ENCODE measurements at regions not wholly inside any gene's neighbourhood (a gene's known extent, or its start where the extent isn't known, plus 50 kb on each side); places are given as distances from the start of the nearest gene placed in this dataset.

DNA sequence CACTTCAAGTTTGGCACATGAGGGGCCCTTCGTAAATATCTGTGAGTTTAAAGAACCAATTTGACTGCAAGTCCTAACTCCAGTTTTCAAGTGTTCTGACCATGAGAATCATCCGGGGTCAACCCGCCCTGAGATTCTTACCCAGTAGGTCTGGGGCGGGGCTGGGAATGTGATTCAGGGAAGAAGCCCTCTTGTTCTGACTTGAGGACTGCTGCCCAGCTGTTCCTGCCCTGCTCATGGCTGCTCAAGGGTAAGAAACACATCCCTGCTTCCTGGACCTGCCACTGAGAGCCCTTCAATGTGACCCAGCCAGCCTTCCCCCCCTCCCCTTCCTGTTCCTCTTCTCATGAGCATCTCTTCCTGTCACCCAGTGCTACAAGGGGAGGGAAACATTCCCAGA is 92.7 kb upstream of the PGRMC2 start:
- Histone ChIP-seq H3K4me3 (ENCODE audit: low read length) (no peak overlapping the region), H3K27ac (ENCODE audit: low read length) (no peak overlapping the region), H3K36me3 (ENCODE audit: control insufficient read depth, insufficient read depth, low read length) (no peaks in the 10 kb centered on the region), H3K27me3 (ENCODE audit: control insufficient read depth, insufficient read depth, low read length) (no peaks in the 10 kb centered on the region), H3K4me1 (ENCODE audit: control insufficient read depth, insufficient read depth, low read length) (no peaks in the 10 kb centered on the region), H3K9me3 (ENCODE audit: control insufficient read depth, insufficient read depth, low read length) (peaks cover 3% of the 10 kb centered on the region)
- H3K9me3 Mint-ChIP-seq: peaks cover 4 to 5% of the 10 kb centered on the region in 2 donors
- no peak overlapping the region for H3K27ac Mint-ChIP-seq
- TF ChIP-seq, protein P1, sequence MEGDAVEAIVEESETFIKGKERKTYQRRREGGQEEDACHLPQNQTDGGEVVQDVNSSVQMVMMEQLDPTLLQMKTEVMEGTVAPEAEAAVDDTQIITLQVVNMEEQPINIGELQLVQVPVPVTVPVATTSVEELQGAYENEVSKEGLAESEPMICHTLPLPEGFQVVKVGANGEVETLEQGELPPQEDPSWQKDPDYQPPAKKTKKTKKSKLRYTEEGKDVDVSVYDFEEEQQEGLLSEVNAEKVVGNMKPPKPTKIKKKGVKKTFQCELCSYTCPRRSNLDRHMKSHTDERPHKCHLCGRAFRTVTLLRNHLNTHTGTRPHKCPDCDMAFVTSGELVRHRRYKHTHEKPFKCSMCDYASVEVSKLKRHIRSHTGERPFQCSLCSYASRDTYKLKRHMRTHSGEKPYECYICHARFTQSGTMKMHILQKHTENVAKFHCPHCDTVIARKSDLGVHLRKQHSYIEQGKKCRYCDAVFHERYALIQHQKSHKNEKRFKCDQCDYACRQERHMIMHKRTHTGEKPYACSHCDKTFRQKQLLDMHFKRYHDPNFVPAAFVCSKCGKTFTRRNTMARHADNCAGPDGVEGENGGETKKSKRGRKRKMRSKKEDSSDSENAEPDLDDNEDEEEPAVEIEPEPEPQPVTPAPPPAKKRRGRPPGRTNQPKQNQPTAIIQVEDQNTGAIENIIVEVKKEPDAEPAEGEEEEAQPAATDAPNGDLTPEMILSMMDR (IDR thresholded peaks at IDR 0.05): no peak
- 93% methylated on average over 4 of the region's 4 CpGs for WGBS (ENCODE audit: insufficient coverage)
- no peaks in the 10 kb centered on the region for H3K4me1 Mint-ChIP-seq
- peaks cover 0 to 2% of the 10 kb centered on the region in 2 donors for H3K27me3 Mint-ChIP-seq (ENCODE audit: low read depth in 2 of 2)
- ATAC-seq: no peak
- no peak overlapping the region for H3K4me3 Mint-ChIP-seq
- no peaks in the 10 kb centered on the region for H3K36me3 Mint-ChIP-seq
- intact Hi-C loops (cut with micrococcal nuclease): no loop called here
- DNase-seq: no peak

DNA sequence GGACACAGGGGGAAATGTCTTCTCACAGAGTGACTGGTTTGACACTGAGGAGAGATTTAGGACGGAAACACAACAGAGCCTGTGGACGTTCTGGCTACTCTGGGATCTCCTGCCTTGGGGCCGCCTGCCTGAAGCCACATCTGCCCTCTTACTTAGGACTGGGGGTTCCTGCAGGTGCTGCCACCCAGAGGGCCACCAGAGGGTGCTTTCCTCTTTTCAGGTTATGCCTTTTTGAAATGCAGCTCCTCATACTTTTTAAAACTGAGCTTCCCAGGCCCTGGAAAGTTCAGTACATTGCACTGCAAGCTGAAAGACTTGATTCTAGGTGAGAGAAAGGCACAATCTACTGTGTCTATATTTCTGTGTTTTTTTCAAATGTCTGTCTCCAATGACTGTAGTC is 92.2 kb upstream of the PGRMC2 start:
- Mint-ChIP-seq H3K9me3 (peaks cover 4 to 5% of the 10 kb centered on the region in 2 donors), H3K27ac (no peak overlapping the region), H3K4me1 (no peaks in the 10 kb centered on the region), H3K27me3 (ENCODE audit: low read depth in 2 of 2) (peaks cover 0 to 2% of the 10 kb centered on the region in 2 donors), H3K4me3 (no peak overlapping the region), H3K36me3 (no peaks in the 10 kb centered on the region)
- H3K4me1 ChIP-seq (ENCODE audit: control insufficient read depth, insufficient read depth, low read length): no peaks in the 10 kb centered on the region
- no peak overlapping the region for H3K27ac ChIP-seq (ENCODE audit: low read length)
- TF ChIP-seq, protein P1 (IDR thresholded peaks at IDR 0.05): no peak
- peaks cover 3% of the 10 kb centered on the region for H3K9me3 ChIP-seq (ENCODE audit: control insufficient read depth, insufficient read depth, low read length)
- no peaks in the 10 kb centered on the region for H3K36me3 ChIP-seq (ENCODE audit: control insufficient read depth, insufficient read depth, low read length)
- WGBS (ENCODE audit: insufficient coverage): 81% methylated on average over 3 of the region's 3 CpGs
- H3K4me3 ChIP-seq (ENCODE audit: low read length): no peak overlapping the region
- intact Hi-C loops (cut with micrococcal nuclease): no loop called here
- ATAC-seq (no peak), DNase-seq (peak in 1 of 2 donors; percentile 6)
- no peaks in the 10 kb centered on the region for H3K27me3 ChIP-seq (ENCODE audit: control insufficient read depth, insufficient read depth, low read length)

DNA sequence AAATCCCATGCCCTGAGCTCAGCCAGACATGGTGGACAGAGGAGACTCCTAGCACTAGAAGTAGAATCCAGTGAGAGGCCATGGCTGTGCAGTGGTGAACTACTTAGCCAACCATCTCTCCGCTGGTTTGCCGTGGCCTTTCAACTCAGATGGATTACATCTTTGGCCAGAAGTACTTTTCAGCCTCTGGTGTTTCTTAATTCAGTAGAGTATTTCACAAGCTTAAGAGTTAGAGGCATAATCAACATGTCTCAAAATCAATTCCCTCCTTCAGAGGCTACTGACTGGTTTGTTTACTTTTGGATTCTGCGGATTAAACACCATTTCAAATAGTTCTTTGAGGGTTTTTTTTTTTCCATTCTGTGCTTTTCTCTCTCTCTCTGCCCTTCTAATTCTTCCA is 91.1 kb upstream of the PGRMC2 start:
- ATAC-seq (no peak), DNase-seq (no peak)
- H3K27me3 Mint-ChIP-seq (ENCODE audit: low read depth in 2 of 2): peaks cover 0 to 2% of the 10 kb centered on the region in 2 donors
- H3K4me1 Mint-ChIP-seq: no peaks in the 10 kb centered on the region
- intact Hi-C loops (cut with micrococcal nuclease): no loop called here
- Histone ChIP-seq H3K9me3 (ENCODE audit: control insufficient read depth, insufficient read depth, low read length) (peaks cover 3% of the 10 kb centered on the region), H3K4me3 (ENCODE audit: low read length) (no peak overlapping the region), H3K27me3 (ENCODE audit: control insufficient read depth, insufficient read depth, low read length) (no peaks in the 10 kb centered on the region), H3K36me3 (ENCODE audit: control insufficient read depth, insufficient read depth, low read length) (no peaks in the 10 kb centered on the region), H3K4me1 (ENCODE audit: control insufficient read depth, insufficient read depth, low read length) (no peaks in the 10 kb centered on the region), H3K27ac (ENCODE audit: low read length) (no peak overlapping the region)
- H3K36me3 Mint-ChIP-seq: no peaks in the 10 kb centered on the region
- no peak overlapping the region for H3K4me3 Mint-ChIP-seq
- no peak overlapping the region for H3K27ac Mint-ChIP-seq
- TF ChIP-seq, protein P1 (IDR thresholded peaks at IDR 0.05): no peak
- WGBS (ENCODE audit: insufficient coverage): 90% methylated on average over 2 of the region's 3 CpGs
- H3K9me3 Mint-ChIP-seq: peaks cover 4 to 5% of the 10 kb centered on the region in 2 donors

DNA sequence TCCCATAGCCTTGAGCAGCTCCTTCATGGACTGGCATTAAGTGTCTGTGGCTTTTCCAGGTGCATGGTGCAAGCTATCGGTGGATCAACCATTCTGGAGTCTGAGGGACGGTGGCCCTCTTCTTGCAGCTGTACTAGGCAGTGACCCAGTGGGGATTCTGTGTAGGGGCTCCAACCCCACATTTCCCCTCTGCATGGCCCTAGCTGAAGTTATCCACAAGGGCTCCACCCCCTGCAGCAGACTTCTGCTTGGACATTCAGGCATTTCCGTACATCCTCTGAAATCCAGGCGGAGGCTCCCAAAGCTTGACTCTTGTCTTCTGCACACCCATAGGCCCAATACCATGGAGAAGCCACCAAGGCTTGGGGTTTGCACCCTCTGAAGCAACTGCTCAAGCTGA is 89.3 kb upstream of the PGRMC2 start:
- H3K4me1 ChIP-seq (ENCODE audit: control insufficient read depth, insufficient read depth, low read length): no peaks in the 10 kb centered on the region
- WGBS (ENCODE audit: insufficient coverage): 94% methylated on average over 4 of the region's 4 CpGs
- H3K27me3 Mint-ChIP-seq (ENCODE audit: low read depth in 2 of 2): peaks cover 0 to 2% of the 10 kb centered on the region in 2 donors
- TF ChIP-seq, protein P1 (IDR thresholded peaks at IDR 0.05): no peak
- no peaks in the 10 kb centered on the region for H3K36me3 ChIP-seq (ENCODE audit: control insufficient read depth, insufficient read depth, low read length)
- no peaks in the 10 kb centered on the region for H3K27me3 ChIP-seq (ENCODE audit: control insufficient read depth, insufficient read depth, low read length)
- no peaks in the 10 kb centered on the region for H3K36me3 Mint-ChIP-seq
- H3K9me3 Mint-ChIP-seq: peaks cover 4 to 5% of the 10 kb centered on the region in 2 donors
- H3K27ac ChIP-seq (ENCODE audit: low read length): no peak overlapping the region
- H3K4me1 Mint-ChIP-seq: no peaks in the 10 kb centered on the region
- H3K4me3 ChIP-seq (ENCODE audit: low read length): no peak overlapping the region
- no peak overlapping the region for H3K27ac Mint-ChIP-seq
- ATAC-seq (no peak), DNase-seq (no peak)
- intact Hi-C loops (cut with micrococcal nuclease): no loop called here
- no peak overlapping the region for H3K4me3 Mint-ChIP-seq
- peaks cover 3% of the 10 kb centered on the region for H3K9me3 ChIP-seq (ENCODE audit: control insufficient read depth, insufficient read depth, low read length)
